NOMO-1 treated with DMSO at 0.1 percent for 48 hours (cell line): ENCODE measurements at regions not wholly inside any gene's neighbourhood (a gene's known extent, or its start where the extent isn't known, plus 50 kb on each side); places are given as distances from the start of the nearest gene placed in this dataset.

Experiments used
- DNase-seq: peaks from one replicate; lab custom pipeline; 2025; ENCODE audit not compliant: unreplicated experiment; lab: John Stamatoyannopoulos, UW

DNA sequence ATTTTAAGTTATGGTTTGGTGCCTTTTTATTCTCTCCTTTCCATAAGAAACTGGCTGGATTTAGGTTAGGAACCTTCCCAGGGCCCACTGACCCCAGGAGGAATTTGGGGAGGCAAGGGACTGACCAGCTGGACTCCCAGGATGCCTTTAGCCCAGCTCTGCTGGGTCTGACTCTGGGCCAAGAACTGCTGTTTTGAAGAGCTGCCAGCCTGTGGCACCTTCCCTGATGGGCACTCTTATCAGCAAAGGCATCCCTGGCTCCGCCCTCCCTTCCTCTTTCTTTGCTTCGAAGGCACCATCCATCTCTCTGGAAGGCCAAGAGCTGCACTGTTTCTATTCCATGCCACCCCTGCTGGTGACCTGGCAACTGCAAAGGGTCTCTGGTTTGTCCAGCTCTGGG lies 174.7 kb downstream of the POU4F1 start:
- no peak for DNase-seq

DNA sequence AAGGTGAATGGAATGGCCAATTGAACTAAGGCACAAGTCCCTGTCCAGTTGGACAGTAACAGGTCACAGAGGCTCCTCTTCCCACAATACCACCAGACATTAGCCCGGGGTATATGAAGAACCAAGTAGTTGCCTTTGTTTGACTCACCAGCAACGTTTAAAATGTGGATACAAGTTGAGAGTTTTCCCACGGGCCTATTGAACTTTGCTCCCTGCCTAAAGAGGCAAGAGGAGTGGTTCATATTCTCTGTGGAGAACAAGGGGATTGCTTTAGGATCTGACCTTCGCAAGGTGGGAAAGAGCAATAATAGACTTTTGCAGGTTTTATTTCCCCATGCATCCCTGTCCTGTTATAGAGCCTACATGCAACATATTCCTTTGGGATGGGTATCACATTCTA lies 177.2 kb downstream of the POU4F1 start:
- no peak for DNase-seq

DNA sequence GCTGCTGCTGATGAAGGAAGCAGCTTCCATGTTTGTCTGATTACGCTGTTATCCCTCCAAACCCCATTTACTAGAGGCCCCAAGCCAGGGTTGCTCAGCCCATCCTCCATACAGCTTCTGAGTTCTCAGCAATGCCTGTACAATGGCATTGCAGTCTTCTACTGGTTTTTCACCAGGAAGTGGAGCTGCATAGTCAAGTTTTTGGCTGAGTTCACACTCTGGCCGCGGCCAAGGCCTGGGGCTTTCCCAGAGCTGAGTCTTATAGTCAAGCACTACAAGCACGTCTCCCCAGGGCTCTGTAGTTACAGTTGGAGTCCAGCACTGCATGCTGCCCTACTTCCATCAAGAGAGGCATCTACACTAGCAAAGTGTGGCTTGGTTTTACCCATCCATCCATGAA lies 182.5 kb downstream of the POU4F1 start:
- DNase-seq = no peak

DNA sequence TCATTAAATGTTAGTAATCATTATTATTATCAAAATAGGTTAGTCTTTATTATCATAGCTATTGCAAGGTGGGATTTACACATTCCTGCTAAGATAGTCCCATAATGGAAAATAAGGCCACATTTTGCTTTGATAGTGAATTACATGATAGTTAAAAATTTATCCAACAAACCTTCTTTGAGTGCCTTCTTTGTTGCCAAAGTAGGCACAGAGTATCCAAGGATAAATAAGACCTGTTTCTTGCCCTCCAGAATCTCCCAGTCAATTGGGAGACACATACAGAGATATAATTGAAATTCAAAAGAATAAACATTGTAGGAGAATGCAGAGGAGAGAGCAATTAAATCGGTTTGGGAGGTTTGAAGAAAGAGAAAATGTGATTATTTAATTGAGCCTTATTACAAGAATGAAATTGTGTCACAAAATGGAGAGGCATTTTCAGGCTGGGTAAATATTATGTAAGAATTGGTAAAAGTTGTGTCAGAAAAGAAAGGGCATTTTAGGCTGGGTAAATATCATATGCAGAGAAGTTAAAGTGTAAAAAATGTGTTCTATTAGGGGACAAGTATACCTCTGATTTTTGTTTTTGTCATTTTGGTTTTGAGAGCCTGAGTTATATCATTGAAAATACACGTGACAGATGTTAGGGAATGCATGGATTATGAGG lies 189.3 kb downstream of the POU4F1 start:
- no peak for DNase-seq

DNA sequence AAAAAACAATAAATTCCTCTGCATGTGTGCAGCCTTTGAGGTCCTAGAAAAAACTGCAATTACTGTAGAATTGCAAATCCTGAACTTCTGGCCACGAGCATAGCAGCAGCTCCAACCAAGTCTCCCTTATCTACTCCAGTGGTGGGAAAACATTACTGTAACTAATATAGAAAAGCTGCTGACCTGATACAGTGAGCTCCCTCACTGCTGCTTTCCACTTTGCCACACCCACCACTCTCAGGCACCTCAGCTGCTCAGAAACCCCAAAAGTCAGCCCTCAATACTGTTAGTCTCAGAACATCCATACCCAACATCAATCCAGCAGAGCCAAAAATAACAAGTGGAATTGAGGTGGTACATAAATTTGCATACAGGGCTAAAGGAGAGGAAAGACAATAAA lies 192.5 kb downstream of the POU4F1 start:
- DNase-seq = no peak

DNA sequence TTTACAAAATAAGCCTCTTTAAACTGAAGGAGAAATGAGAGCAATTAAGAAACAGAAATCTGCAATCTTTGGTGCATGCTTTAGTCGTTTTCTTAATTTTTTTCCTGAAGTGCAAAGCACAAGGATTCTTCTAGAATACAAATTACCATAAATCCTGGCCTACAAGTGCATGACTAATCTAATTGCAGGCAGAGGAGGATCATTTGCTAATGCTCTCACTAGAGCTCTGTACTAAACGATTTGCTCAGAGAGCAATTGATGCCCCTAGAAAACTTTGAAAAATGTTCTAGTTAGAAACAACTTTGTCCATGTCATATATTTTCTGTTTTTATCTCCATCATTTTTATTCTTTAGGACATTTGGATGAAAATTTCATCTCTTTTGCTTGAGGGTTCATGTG lies 193.2 kb downstream of the POU4F1 start:
- DNase-seq = no peak

DNA sequence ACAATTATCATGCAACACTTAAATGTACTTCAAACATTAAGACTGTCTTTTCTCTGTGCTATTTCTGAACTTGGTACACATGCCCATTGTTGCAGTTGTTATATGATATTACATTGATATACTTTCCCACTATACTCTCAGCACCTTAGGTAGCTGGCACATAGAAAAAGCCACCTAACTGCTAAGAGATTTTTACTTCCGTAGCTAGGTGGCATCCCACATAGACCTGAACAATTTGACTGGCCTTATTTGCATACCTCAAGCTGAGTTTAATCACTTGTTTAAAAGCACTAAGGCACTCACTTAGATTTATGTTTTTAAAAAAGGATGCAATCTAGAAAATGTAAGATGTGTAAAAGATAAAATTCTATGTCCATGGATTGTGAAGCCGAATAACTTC lies 194.2 kb downstream of the POU4F1 start:
- DNase-seq = no peak

DNA sequence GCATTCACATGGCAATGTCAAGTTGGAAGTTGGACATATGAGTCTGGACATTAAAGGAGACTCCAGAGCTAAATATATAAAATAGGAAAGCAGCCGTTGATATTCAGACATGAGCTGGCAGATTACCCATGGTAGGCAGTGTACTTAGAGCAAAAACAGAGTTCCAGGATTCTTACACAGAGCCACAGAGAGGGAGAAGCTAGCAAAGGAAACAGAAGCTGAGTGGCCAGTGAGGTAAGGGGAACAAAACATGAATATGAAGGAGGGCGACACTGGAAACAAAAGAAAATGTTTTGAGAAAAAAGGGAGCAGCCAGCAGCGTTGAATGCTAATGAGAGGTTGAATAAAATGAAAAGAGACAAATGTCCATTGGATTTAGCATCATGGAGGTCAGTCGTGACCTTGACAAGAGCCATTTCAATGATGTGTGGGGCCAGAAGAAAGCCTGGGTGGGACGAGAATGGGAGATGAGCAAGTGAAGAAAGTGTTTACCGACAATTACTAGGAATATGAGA lies 198.4 kb downstream of the POU4F1 start:
- DNase-seq = no peak

DNA sequence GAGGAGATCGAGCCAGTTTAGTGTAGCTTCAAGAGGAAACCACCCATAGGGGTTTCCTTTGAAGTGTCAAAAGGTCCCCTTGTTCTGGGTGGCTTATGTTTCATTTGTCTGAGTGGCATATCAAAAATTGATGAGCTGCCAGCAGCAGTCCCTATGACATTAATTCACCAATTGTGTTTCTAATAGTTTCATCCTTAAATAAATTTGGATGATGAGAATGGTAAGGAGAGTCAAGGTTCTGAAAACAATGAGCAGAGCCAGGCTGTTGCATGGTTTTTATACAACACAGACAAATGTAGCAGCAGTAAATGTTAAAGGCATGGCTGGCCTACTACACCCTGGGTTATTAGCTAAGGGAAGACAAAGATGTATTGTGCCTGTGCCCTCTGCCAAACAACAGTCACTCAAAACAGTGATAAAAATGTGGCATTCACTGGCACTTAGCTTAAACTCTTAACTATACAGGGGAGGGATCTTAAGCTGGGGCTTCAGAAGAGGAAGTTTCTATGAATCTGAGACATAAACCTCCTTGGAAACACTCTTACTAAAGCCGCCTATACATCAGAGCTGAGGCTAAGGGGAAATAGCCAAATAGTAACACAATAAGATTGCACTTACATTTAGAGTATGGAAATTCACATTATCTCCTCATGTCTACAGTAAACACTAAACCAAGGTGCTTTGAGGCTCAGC lies 200.5 kb downstream of the POU4F1 start:
- DNase-seq = peak; percentile 61

DNA sequence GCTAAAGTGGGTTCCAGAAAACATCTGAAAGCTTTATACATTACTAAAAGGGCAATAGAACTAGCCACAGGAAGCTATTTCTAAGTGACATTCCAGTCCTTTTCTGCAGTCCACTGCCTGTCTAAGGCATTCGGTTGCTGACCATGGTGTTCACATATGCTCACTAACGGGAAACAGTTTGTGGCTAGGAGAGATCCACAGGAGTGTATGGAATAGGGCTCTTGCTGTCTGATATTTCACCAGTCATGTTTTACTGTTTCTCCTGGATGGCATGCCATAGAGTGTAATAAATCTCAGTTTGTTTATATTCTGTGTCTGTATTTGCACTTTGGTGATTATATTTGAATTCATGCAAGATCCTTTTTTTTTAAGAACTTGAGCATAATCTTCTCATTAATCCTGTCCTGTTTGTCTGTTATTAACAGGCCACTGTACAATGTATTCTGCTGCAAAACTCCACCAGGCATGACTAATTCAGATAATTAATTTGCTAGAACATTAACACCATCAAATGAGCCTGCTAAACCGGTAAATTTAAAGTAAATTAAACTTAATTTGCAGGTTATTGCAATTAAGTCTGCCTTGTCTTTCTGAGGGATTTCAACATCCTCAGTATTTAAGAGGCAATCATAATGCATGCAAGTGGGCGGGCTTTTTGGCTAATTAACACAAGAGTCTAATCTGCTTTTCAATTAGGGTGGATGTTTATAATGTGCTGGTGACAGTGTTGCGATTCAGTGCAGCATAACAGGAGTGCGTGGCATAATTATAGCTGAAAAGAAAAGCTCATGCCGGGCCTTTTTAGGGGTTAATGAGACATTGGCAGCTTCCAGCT lies 201.3 kb downstream of the POU4F1 start:
- no peak for DNase-seq

DNA sequence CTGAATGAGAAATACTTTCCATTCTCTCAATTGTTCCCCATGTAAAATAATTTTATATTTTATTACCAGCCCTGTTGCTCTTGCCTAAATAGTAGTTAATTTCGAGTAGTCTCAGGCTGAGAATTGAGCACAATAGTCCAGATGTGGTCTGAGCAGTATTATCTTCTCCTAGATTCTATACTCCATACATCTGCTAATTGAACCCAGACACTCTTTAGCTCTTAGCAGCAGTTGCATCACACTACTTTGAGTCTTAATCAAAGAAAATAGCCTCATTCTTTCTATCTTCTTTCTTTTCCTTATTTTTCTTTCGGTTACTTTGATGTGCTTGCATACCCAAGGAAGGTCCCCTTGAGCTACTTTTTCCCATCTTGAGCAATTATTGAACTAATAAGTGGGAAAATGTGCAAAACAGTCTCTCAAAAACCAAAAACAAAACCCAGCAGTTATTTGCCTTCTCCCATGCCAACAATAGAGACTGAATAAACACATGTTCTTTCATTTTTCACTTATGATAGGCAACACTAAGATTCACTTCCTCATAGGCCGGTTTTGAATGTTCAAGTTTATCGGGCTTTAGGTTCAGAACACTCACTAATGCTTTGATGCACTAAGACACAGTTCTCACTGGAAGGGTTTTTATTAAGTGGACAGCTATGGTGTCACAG lies 204.5 kb downstream of the POU4F1 start:
- peak; percentile 64 for DNase-seq

DNA sequence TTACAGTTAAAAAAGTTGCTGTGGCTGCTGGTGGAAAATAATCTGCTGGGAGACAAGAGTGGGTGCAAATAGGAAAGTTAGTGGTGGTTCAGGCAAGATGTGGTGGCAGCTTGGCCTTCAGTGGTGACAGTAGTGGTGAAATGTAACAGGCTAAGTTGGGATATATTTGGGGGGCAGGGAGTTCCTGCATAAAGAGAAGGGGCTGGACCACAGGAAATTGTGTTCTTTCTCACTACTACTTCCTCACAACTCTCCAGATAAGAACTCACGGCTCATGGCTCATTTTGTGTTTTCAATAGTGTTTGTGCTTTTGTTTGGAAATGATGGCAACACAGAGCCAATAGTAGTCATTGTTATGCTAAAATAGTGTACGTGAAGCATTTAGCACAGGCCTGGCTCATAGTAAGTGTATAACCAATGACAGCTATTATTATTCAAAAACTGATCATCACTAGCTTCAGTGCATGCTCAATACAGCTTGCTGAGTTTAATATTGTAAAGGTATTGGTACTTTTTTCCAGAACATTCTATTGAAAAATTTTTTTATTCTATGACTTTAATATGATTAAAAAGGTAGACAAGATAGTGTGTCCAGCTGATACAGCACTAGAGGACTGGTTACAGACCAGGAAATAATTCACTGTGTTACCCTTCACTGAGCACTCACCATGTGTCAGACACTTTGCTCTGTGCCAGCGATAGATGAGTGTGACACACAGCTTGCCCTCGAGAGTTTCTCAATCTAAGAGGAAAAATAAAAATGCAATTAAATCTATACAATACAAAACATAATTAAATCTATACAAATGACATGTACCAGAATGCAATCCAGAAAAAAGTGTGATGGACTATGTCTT lies 209.8 kb downstream of the POU4F1 start:
- DNase-seq = no peak

DNA sequence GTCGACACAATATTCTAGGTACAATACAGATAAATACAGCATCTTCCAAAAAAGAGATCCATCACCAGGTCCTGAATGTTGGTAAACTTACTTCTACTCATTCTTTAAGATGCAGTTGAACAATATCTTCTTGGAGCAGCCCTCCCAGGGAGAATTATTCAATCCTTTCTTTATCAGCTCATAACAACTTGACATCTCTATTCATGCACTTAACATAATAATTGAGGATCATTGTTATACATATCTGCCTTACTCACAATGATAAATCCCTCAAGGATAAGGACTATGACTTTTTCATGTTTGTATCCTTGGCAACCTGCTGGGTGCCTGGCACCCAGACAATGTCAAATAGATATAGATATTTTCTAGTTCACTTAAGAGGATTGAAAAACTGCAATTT lies 219.5 kb downstream of the POU4F1 start:
- DNase-seq = no peak

DNA sequence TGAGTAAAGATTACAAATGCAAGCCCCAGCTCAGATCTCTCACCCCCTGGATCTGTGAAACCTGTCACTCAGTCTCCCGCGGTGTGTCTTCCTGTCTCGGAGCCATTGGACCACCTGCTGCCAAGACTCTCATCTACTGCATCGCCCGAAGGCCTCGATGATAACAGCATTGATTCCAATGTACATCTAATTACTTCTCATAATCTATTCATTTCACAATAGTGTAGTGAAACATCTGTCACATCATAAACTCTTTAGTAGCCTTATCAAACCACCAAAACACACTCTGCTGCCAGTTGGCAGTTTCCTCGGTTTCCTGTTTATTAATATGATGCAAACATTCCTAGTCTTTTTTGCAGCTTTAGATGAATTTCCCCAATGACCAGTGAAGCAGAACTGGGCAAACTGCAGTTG lies 220.3 kb downstream of the POU4F1 start:
- DNase-seq = no peak

DNA sequence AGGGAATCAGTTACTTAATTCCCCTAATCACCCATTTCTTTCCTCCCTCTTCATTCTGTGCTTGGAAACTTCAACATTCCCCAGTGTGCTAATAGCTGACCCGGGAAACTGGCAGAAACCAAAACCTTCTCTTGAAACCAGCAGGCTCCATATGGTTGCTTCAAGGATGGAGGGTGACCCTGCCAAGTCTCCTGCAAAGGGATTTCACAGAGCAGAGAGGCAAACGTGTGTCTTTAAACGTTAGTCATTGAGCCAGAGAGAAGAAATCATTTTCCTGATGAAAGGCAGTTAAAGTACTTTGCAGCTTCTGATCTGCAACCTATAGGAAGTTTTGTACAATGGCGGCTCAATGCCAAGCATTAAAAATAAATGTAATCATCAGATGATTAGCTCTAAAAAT lies 220.9 kb downstream of the POU4F1 start:
- no peak for DNase-seq

DNA sequence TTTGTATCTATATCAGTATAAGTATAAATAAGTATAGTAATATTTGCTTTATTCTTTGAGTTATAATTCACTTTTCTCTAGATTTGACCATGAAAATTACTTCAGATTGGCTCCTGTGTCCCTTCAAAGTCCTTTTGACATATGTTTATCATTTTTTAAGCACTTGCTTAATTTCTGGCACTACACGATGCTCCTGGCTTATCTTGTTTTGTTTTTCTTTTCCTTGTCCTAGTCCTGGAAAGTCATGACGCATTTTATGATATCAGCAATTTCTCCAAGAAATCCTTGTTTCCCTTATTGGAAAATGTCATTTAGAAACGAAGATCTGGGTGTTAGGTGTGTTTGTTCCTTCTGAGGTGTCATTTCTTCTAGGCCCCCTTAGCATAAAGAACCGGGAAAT lies 226.5 kb downstream of the POU4F1 start:
- no peak for DNase-seq

DNA sequence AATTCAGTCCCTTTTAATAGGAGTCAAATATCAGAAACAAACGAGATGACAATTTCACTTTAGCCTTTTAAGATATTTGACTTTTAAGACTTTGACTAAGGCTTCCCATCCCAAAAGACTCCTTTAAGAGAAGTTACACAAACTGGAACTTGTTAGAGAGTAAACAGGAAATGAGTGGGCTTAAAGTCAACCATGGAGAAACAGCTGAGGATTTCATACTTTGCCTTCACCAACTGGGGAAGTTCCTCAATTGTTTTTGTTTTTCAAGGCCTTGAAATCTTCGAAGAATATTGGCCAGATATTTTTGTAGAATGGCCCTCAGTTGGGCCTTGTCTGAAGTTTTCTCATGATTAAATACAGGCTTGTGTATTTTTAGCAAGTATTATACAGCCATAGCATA lies 227.3 kb downstream of the POU4F1 start:
- DNase-seq = peak; percentile 7

DNA sequence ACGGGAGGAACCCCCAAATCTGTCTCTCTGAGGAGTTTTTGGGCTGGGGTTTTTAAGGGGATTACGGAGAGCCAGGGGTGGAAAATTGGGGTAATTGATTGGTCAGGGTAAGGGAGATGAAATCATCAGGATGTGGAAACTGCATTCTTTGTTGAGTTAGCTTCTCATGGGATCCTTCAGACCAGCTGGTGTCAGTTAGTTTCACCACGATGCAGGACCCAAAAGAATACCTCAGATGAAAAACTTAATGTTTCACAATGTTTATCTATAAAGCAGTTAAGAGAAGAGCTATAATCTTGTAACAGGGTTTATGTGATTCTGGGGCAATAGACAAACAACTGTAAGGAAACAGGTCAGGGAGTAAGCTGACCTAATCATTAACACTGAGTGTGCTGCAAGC lies 230.8 kb downstream of the POU4F1 start:
- no peak for DNase-seq

DNA sequence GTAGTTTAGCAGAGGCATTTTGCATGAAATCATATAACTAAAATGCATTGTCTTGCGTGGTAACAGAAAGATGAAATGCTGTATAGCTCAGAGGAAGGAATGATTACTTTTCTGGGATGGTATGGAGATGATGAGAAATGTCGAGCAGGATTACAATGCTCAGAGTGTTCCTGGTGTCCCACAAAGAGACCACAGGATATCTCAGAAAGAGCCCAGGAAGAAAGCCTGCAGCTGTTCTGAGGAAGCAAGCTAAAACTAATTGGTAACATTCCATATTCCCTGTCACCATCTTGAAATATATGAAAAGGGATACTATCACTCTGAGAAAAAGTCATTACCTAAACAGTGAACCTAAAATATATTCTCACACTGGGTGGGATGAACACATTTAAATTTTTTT lies 233.1 kb downstream of the POU4F1 start:
- DNase-seq = no peak

DNA sequence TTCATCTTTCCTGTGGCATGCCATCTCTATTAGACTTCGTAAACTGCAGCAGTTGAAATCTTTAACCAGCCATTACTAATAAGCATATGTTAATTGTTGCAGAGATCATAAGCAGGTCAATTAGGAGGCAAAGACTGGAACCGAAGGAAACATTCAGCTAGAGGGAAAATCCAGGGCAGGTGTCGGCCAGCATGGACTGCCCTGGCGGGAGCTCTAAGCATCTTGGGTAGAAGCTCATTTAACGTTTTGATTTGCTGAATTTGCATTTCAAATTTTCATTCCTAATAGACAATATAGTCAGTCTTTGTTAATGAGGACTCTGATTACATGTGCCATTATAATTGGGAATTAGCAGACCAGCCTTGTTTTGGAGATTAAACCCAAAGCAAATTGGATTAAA lies 238.6 kb downstream of the POU4F1 start:
- DNase-seq = no peak
